NCI-H2171 treated with DMSO at 0.1 percent for 48 hours (cell line): ENCODE measurements at regions not wholly inside any gene's neighbourhood (a gene's known extent, or its start where the extent isn't known, plus 50 kb on each side); places are given as distances from the start of the nearest gene placed in this dataset.

Experiments used
- DNase-seq: peaks from one replicate; lab custom pipeline; 2025; lab: John Stamatoyannopoulos, UW

- no peak for DNase-seq
These were observed 385.6 kb downstream of the GRIN2B start for GRCh38 chr12:13595536-13596443.

- no peak for DNase-seq
These were observed 386.5 kb downstream of the GRIN2B start for GRCh38 chr12:13594731-13595514.

GRCh38 chr12:13592063-13592942 is 389.1 kb downstream of the GRIN2B start:
- DNase-seq = no peak

- DNase-seq = no peak
These were observed 389.9 kb downstream of the GRIN2B start for GRCh38 chr12:13591488-13591887.

GRCh38 chr12:13591059-13591458 is 390.3 kb downstream of the GRIN2B start:
- DNase-seq = no peak

- DNase-seq = no peak
These were observed 392.0 kb downstream of the EMP1 start for GRCh38 chr12:13588574-13588973.

- DNase-seq = no peak
These were observed 391.3 kb downstream of the EMP1 start for GRCh38 chr12:13587721-13588390.

GRCh38 chr12:13586361-13586760 is 389.8 kb downstream of the EMP1 start:
- DNase-seq = no peak

GRCh38 chr12:13584541-13584940 is 388.0 kb downstream of the EMP1 start:
- no peak for DNase-seq

GRCh38 chr12:13583630-13584029 is 387.1 kb downstream of the EMP1 start:
- DNase-seq = no peak

- DNase-seq = no peak
These were observed 385.9 kb downstream of the EMP1 start for GRCh38 chr12:13582421-13582820.

- no peak for DNase-seq
These were observed 384.5 kb downstream of the EMP1 start for GRCh38 chr12:13581031-13581430.

- no peak for DNase-seq
These were observed 383.7 kb downstream of the EMP1 start for GRCh38 chr12:13580206-13580605.

- DNase-seq = no peak
These were observed 380.5 kb downstream of the EMP1 start for GRCh38 chr12:13576935-13577500.

- DNase-seq = no peak
These were observed 377.3 kb downstream of the EMP1 start for GRCh38 chr12:13573698-13574321.

- no peak for DNase-seq
These were observed 374.5 kb downstream of the EMP1 start for GRCh38 chr12:13571035-13571434.

GRCh38 chr12:13570005-13570694 is 373.6 kb downstream of the EMP1 start:
- DNase-seq = no peak

- DNase-seq = no peak
These were observed 369.8 kb downstream of the EMP1 start for GRCh38 chr12:13566292-13566691.

- no peak for DNase-seq
These were observed 367.8 kb downstream of the EMP1 start for GRCh38 chr12:13564266-13564810.

GRCh38 chr12:13563743-13564125 is 367.2 kb downstream of the EMP1 start:
- DNase-seq = no peak
